ENCODE measurements at regions not wholly inside any gene's neighbourhood (a gene's known extent, or its start where the extent isn't known, plus 50 kb on each side); places are given as distances from the start of the nearest gene placed in this dataset.

DNA sequence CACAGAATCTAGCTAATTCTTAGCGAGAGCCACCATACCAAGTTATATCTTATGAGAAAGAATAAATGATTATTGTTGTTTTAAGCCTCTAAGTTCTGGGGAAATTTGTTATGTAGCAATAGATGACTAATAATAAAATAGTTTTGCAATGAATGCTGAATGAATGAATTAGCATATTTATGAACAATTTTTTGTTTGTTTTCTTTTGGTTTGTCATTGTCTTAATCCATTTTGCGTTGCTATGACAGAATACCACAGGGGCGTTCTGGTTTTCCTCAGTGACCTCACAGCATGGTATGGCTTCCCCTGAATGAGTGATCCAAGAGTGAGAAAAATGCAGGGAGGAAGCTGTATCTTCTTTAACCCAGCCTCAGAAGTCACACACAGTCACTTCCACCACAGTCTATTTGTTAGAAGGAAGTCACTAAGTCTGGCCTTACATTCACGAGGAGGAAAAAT lies 53.8 kb upstream of the HPDL start:
- Histone ChIP-seq H2BK12ac (ENCODE audit: low read depth, low read length) (no peak overlapping the region), H3K27ac (ENCODE audit: low read depth, low read length) (no peak overlapping the region), H3K79me1 (ENCODE audit: low read depth, low read length) (no peaks in the 10 kb centered on the region), H3K4me2 (ENCODE audit: insufficient read depth in 1 of 2, low read depth in 2 of 2, low read length in 2 of 2) (no peak overlapping the region), H4K5ac (ENCODE audit: insufficient read length, low read depth, low read length) (no peak overlapping the region), H3K56ac (replicated peaks; ENCODE audit: insufficient read length, low read depth, low read length) (no peak overlapping the region), H3K79me2 (ENCODE audit: control insufficient read depth in 1 of 2, insufficient read depth in 2 of 2, low read length in 2 of 2) (no peaks in the 10 kb centered on the region), H3K4me1 (replicated peaks in 1 of 4; ENCODE audit: control insufficient read depth in 3 of 4, insufficient read depth in 4 of 4, low read length in 3 of 4) (peaks cover 0 to 4% (median 4%) of the 10 kb centered on the region in 4 experiments; a peak in 2 of 7 replicates), H2BK20ac (ENCODE audit: low read length) (no peak overlapping the region), H3K9ac (replicated peaks in 1 of 4; ENCODE audit: extremely low read depth in 1 of 4, low read depth in 3 of 4, low read length in 3 of 4) (no peak overlapping the region), H3K9me3 (ENCODE audit: insufficient read depth in 2 of 2, low read depth in 1 of 2, low read length in 1 of 2) (no peaks in the 10 kb centered on the region; a peak in 1 of 4 replicates), H3K23me2 (ENCODE audit: low read depth, low read length) (no peaks in the 10 kb centered on the region), H3K18ac (ENCODE audit: extremely low read depth, low read length) (no peak overlapping the region), H2BK120ac (replicated peaks; ENCODE audit: low read depth, low read length) (no peak overlapping the region), H4K8ac (ENCODE audit: extremely low read depth, insufficient read depth, low read length) (no peak overlapping the region), H2AK5ac (ENCODE audit: low read depth, low read length) (no peak overlapping the region), H2AFZ (ENCODE audit: low read length) (no peak overlapping the region), H3K4me3 (ENCODE audit: extremely low read depth in 1 of 4, insufficient read depth in 2 of 4, low read depth in 3 of 4, low read length in 4 of 4) (no peak overlapping the region), H4K91ac (replicated peaks; ENCODE audit: insufficient read length, low read length) (no peak overlapping the region), H3K14ac (ENCODE audit: insufficient read length) (no peak overlapping the region), H3K23ac (ENCODE audit: insufficient read length) (no peak overlapping the region), H3K27me3 (replicated peaks in 1 of 4; ENCODE audit: control insufficient read depth in 3 of 4, extremely low read depth in 1 of 4, insufficient read depth in 3 of 4, low read length in 3 of 4) (no peaks in the 10 kb centered on the region), H3K36me3 (ENCODE audit: control insufficient read depth in 2 of 4, insufficient read depth in 4 of 4, low read length in 3 of 4) (no peaks in the 10 kb centered on the region), H2BK5ac (ENCODE audit: low read depth, low read length) (no peak overlapping the region), H3K4ac (replicated peaks; ENCODE audit: insufficient read length, low read depth, low read length) (no peak overlapping the region), H2BK15ac (ENCODE audit: low read length) (no peak overlapping the region), H4K20me1 (replicated peaks in 1 of 2; ENCODE audit: control insufficient read depth in 1 of 2, insufficient read depth in 2 of 2, low read length in 2 of 2) (no peaks in the 10 kb centered on the region)
- ChIA-PET POLR2A (ENCODE audit: partially characterized antibody) (no interaction called here), CTCF (ENCODE audit: partially characterized antibody) (interaction anchor here (0.6 kb wide), 2 partner anchors 335 to 571 kb away, joined by 3 read pairs; no protein-coding TSS in a partner anchor)
- WGBS, 2 experiments (ENCODE audit: extremely low coverage in 1 of 2, insufficient coverage in 1 of 2, insufficient read length in 1 of 2, insufficient replicate concordance in 2 of 2, low coverage in 1 of 2, low lambda C conversion rate in 2 of 2, missing lambda C conversion rate in 1 of 2): 95% methylated on average over 4 of the region's 4 CpGs; no CpG with 5 or more reads in 1 of the 2 experiments
- no peak for DNase-seq (ENCODE audit: low read depth in 1 of 2, low spot score in 2 of 2)
- TF ChIP-seq NRF1 (IDR thresholded peaks at IDR 0.05; ENCODE audit: low read depth, low read length): no peak
- TF ChIP-seq CBX8 (IDR thresholded peaks at IDR 0.05; ENCODE audit: borderline replicate concordance, low read depth, low read length): no peak
- no peak for TF ChIP-seq SIRT6 (IDR thresholded peaks at IDR 0.05; ENCODE audit: low read length)
- no peak for TF ChIP-seq PHF8 (conservative IDR thresholded peaks at IDR 0.05; ENCODE audit: low read depth, low read length)
- no peak for TF ChIP-seq TCF12 (IDR thresholded peaks at IDR 0.05; ENCODE audit: low read depth, low read length)
- TF ChIP-seq SRF (IDR thresholded peaks at IDR 0.05; ENCODE audit: low read depth, low read length): no peak
- TF ChIP-seq KDM4A (IDR thresholded peaks at IDR 0.05; ENCODE audit: low read depth, low read length, severe bottlenecking): no peak
- no peak for TF ChIP-seq JUN (IDR thresholded peaks at IDR 0.05; ENCODE audit: low read depth, low read length)
- TF ChIP-seq GABPA (IDR thresholded peaks at IDR 0.05; ENCODE audit: borderline replicate concordance, insufficient read depth, low read length): no peak
- TF ChIP-seq SIN3A (conservative IDR thresholded peaks at IDR 0.05 in 1 of 2, IDR thresholded peaks at IDR 0.05 in 1 of 2; ENCODE audit: low read depth in 1 of 2, low read length in 2 of 2): no peak
- no peak for FAIRE-seq

Data from H1 (cell line).